Lower lobe of right lung (tissue), 2 donors: ENCODE measurements at regions not wholly inside any gene's neighbourhood (a gene's known extent, or its start where the extent isn't known, plus 50 kb on each side); places are given as distances from the start of the nearest gene placed in this dataset.
"Not testable (repeated sequence)": the region's sequence is repeated elsewhere in the genome, so short reads cannot be mapped to it uniquely, and the experiment has no call there.

Source experiments
- ATAC-seq, 2 donors: fragments of 200-7000 bp; cut with Tn5 transposase; one replicate each; pipeline ENCODE4 v1.9.1; 2020 to 2022; ENCODE audit warnings: mild to moderate bottlenecking in 2 of 2, moderate library complexity in 2 of 2
- DNase-seq: peaks from one replicate; pipeline ENCODE4 v3.0.0-alpha.2; 2020
- H3K27ac ChIP-seq: fragments of 200-600 bp; one replicate; pipeline ENCODE4 v1.8.0; 2022
- H3K27me3 ChIP-seq: fragments of 200-600 bp; one replicate; pipeline ENCODE4 v1.8.0; 2022; ENCODE audit warnings: low read depth
- H3K36me3 ChIP-seq: fragments of 200-600 bp; one replicate; pipeline ENCODE4 v1.8.0; 2022; ENCODE audit warnings: mild to moderate bottlenecking
- H3K4me1 ChIP-seq: fragments of 200-600 bp; one replicate; pipeline ENCODE4 v1.8.0; 2022
- H3K4me3 ChIP-seq: fragments of 200-600 bp; one replicate; pipeline ENCODE4 v1.8.0; 2022; ENCODE audit warnings: mild to moderate bottlenecking
- H3K9me3 ChIP-seq: fragments of 200-600 bp; one replicate; pipeline ENCODE4 v1.8.0; 2022
- CTCF ChIP-seq: fragments of 200-600 bp; IDR thresholded peaks from one replicate; pipeline ENCODE4 v1.8.0; 2022; ENCODE audit warnings: antibody characterized with exemption, mild to moderate bottlenecking
- intact Hi-C: fragments of 100-400 bp; cut with DNase I; formaldehyde crosslinking; loops from one replicate; pipeline ENCODE4 v1.11.0; 2022
- donor health status: DM: no; HTN: yes; CAD: no; lungs with severe emphysema.

GRCh38 chr5:143924311-143924978, 112.5 kb downstream of the HMHB1 start:
- Histone ChIP-seq H3K4me1 (no peaks in the 10 kb centered on the region), H3K4me3 (no peak overlapping the region), H3K27me3 (no peaks in the 10 kb centered on the region), H3K36me3 (no peaks in the 10 kb centered on the region), H3K27ac (no peak overlapping the region), H3K9me3 (no peaks in the 10 kb centered on the region)
- no peak for ATAC-seq
- no peak for DNase-seq
- intact Hi-C loops: no loop called here
- no peak for TF ChIP-seq CTCF

GRCh38 chr5:143924979-143925325, 113.0 kb downstream of the HMHB1 start:
- H3K4me3 ChIP-seq, intact Hi-C loops, H3K4me1 ChIP-seq, H3K36me3 ChIP-seq, ATAC-seq, H3K9me3 ChIP-seq, H3K27ac ChIP-seq, H3K27me3 ChIP-seq, DNase-seq: not testable (repeated sequence)

GRCh38 chr5:143929486-143929885, 117.5 kb downstream of the HMHB1 start:
- no peaks in the 10 kb centered on the region for H3K27me3 ChIP-seq
- peaks cover 5% of the 10 kb centered on the region for H3K9me3 ChIP-seq
- intact Hi-C loops: no loop called here
- no peaks in the 10 kb centered on the region for H3K36me3 ChIP-seq
- ATAC-seq (no peak), DNase-seq (no peak)
- no peak overlapping the region for H3K27ac ChIP-seq
- TF ChIP-seq CTCF: no peak
- no peak overlapping the region for H3K4me3 ChIP-seq
- no peaks in the 10 kb centered on the region for H3K4me1 ChIP-seq

GRCh38 chr5:143930561-143930960, 118.6 kb downstream of the HMHB1 start:
- no peaks in the 10 kb centered on the region for H3K4me1 ChIP-seq
- TF ChIP-seq CTCF: no peak
- H3K27ac ChIP-seq: no peak overlapping the region
- H3K9me3 ChIP-seq: peaks cover 11% of the 10 kb centered on the region
- intact Hi-C loops: no loop called here
- no peaks in the 10 kb centered on the region for H3K27me3 ChIP-seq
- DNase-seq: no peak
- no peak for ATAC-seq
- H3K4me3 ChIP-seq: no peak overlapping the region
- no peaks in the 10 kb centered on the region for H3K36me3 ChIP-seq

GRCh38 chr5:143931476-143931875, 119.5 kb downstream of the HMHB1 start:
- H3K27me3 ChIP-seq: no peaks in the 10 kb centered on the region
- no peaks in the 10 kb centered on the region for H3K36me3 ChIP-seq
- DNase-seq (no peak), ATAC-seq (no peak)
- peaks cover 11% of the 10 kb centered on the region for H3K9me3 ChIP-seq
- H3K4me3 ChIP-seq: no peak overlapping the region
- no peaks in the 10 kb centered on the region for H3K4me1 ChIP-seq
- no peak for TF ChIP-seq CTCF
- no peak overlapping the region for H3K27ac ChIP-seq
- intact Hi-C loops: no loop called here

GRCh38 chr5:143931986-143932385, 120.0 kb downstream of the HMHB1 start:
- no peak for TF ChIP-seq CTCF

More at GRCh38 chr5:143931986-143932385, 120.0 kb downstream of the HMHB1 start:
- no peak overlapping the region for H3K27ac ChIP-seq
- no peaks in the 10 kb centered on the region for H3K4me1 ChIP-seq
- intact Hi-C loops: no loop called here
- H3K27me3 ChIP-seq: no peaks in the 10 kb centered on the region
- peaks cover 11% of the 10 kb centered on the region for H3K9me3 ChIP-seq
- no peak for ATAC-seq
- no peak for DNase-seq
- no peak overlapping the region for H3K4me3 ChIP-seq
- H3K36me3 ChIP-seq: no peaks in the 10 kb centered on the region
